ENCODE measurements at regions not wholly inside any gene's neighbourhood (a gene's known extent, or its start where the extent isn't known, plus 50 kb on each side); places are given as distances from the start of the nearest gene placed in this dataset.

DNA sequence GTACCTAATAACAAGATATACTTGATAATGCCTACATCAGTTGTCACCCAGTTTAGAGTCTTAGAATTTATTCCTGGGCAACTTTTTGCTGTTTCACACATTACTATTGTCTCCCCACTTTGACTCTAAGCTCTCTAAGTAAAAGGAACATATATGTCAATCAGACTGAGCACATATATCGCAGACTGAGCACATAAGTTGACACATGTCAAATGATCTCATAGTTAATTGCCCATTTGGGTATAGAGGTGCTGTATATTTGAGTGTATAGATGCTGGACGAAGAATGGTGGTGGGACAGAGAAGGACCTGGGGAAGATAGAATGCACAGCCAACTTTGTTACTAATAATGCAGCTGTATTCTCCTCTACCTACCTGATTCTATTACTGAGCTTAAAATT lies 746.0 kb upstream of the CDH2 start:
- no peak for DNase-seq (ENCODE audit: low read depth, low spot score)
- dilution Hi-C loops (cut with MboI; ENCODE audit: extremely low pct_ligation_motif_present, low sequenced_read_pairs), result no loop called here
- H3K9ac ChIP-seq (ENCODE audit: control insufficient read depth, extremely low read depth, insufficient read depth, low read length), result no peak overlapping the region
- TF ChIP-seq, protein P1, sequence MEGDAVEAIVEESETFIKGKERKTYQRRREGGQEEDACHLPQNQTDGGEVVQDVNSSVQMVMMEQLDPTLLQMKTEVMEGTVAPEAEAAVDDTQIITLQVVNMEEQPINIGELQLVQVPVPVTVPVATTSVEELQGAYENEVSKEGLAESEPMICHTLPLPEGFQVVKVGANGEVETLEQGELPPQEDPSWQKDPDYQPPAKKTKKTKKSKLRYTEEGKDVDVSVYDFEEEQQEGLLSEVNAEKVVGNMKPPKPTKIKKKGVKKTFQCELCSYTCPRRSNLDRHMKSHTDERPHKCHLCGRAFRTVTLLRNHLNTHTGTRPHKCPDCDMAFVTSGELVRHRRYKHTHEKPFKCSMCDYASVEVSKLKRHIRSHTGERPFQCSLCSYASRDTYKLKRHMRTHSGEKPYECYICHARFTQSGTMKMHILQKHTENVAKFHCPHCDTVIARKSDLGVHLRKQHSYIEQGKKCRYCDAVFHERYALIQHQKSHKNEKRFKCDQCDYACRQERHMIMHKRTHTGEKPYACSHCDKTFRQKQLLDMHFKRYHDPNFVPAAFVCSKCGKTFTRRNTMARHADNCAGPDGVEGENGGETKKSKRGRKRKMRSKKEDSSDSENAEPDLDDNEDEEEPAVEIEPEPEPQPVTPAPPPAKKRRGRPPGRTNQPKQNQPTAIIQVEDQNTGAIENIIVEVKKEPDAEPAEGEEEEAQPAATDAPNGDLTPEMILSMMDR (optimal IDR thresholded peaks at IDR 0.05 in 1 of 3, IDR thresholded peaks at IDR 0.05 in 1 of 3, conservative IDR thresholded peaks at IDR 0.05 in 1 of 3; ENCODE audit: extremely low read depth in 1 of 3, insufficient read depth in 2 of 3, low read length in 3 of 3), result no peak
- no peak for TF ChIP-seq EZH2 (IDR thresholded peaks at IDR 0.05; ENCODE audit: low read length)
- no peak overlapping the region for H2AFZ ChIP-seq (ENCODE audit: control insufficient read depth, low read length)
- H3K36me3 ChIP-seq (ENCODE audit: control insufficient read depth in 2 of 2, extremely low read depth in 1 of 2, insufficient read depth in 2 of 2, low read length in 2 of 2), result no peaks in the 10 kb centered on the region
- no peaks in the 10 kb centered on the region for H3K4me1 ChIP-seq (ENCODE audit: control insufficient read depth, extremely low read depth, insufficient read depth, low read length)
- H3K79me2 ChIP-seq (ENCODE audit: control insufficient read depth, insufficient read depth, low read length), result no peaks in the 10 kb centered on the region
- H3K4me2 ChIP-seq (ENCODE audit: control insufficient read depth, extremely low read depth, insufficient read depth, low read depth, low read length), result no peak overlapping the region
- H3K4me3 ChIP-seq (ENCODE audit: control insufficient read depth in 2 of 3, extremely low read depth in 1 of 3, insufficient read depth in 2 of 3, low read depth in 1 of 3, low read length in 3 of 3), result no peak overlapping the region
- H3K27me3 ChIP-seq (ENCODE audit: control insufficient read depth, extremely low read depth, insufficient read depth, low read length), result no peaks in the 10 kb centered on the region
- no peaks in the 10 kb centered on the region for H3K9me1 ChIP-seq (ENCODE audit: control insufficient read depth, extremely low read depth, insufficient read depth, low read length)
- FAIRE-seq, result no peak
- no peaks in the 10 kb centered on the region for H4K20me1 ChIP-seq (ENCODE audit: control insufficient read depth, extremely low read depth, insufficient read depth, low read length)
- no peak overlapping the region for H3K27ac ChIP-seq (ENCODE audit: control insufficient read depth, insufficient read depth, low read length)
- no peaks in the 10 kb centered on the region for H3K9me3 ChIP-seq (ENCODE audit: control insufficient read depth, low read depth, low read length)

DNA sequence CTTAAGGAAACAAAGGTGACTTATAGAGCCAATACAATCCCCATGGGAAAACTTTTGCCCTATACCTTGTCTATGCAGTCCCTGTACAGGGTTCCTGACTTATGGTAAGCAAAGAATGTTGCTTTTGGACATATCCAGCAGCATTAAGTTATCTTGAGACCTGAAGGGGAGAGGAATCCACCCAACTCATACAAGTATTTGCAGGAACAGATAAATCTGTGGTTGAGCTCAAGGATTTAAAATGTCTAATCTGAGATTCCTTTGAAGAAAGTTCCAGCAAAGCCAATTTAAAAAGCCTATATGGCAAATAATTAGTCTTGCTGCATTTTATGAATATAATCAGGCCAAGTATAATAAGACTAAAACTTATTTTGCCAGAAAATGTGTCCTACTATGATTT lies 739.5 kb upstream of the CDH2 start:
- no peak overlapping the region for H3K4me3 ChIP-seq (ENCODE audit: control insufficient read depth in 2 of 3, extremely low read depth in 1 of 3, insufficient read depth in 2 of 3, low read depth in 1 of 3, low read length in 3 of 3)
- no peaks in the 10 kb centered on the region for H4K20me1 ChIP-seq (ENCODE audit: control insufficient read depth, extremely low read depth, insufficient read depth, low read length)
- H3K9ac ChIP-seq (ENCODE audit: control insufficient read depth, extremely low read depth, insufficient read depth, low read length), result no peak overlapping the region
- H2AFZ ChIP-seq (ENCODE audit: control insufficient read depth, low read length), result no peak overlapping the region
- TF ChIP-seq EZH2 (IDR thresholded peaks at IDR 0.05; ENCODE audit: low read length), result no peak
- TF ChIP-seq, protein P1 (optimal IDR thresholded peaks at IDR 0.05 in 1 of 3, IDR thresholded peaks at IDR 0.05 in 1 of 3, conservative IDR thresholded peaks at IDR 0.05 in 1 of 3; ENCODE audit: extremely low read depth in 1 of 3, insufficient read depth in 2 of 3, low read length in 3 of 3), result no peak
- H3K4me1 ChIP-seq (ENCODE audit: control insufficient read depth, extremely low read depth, insufficient read depth, low read length), result no peaks in the 10 kb centered on the region
- no peak overlapping the region for H3K4me2 ChIP-seq (ENCODE audit: control insufficient read depth, extremely low read depth, insufficient read depth, low read depth, low read length)
- dilution Hi-C loops (cut with MboI; ENCODE audit: extremely low pct_ligation_motif_present, low sequenced_read_pairs), result no loop called here
- no peaks in the 10 kb centered on the region for H3K9me3 ChIP-seq (ENCODE audit: control insufficient read depth, low read depth, low read length)
- no peaks in the 10 kb centered on the region for H3K79me2 ChIP-seq (ENCODE audit: control insufficient read depth, insufficient read depth, low read length)
- no peaks in the 10 kb centered on the region for H3K36me3 ChIP-seq (ENCODE audit: control insufficient read depth in 2 of 2, extremely low read depth in 1 of 2, insufficient read depth in 2 of 2, low read length in 2 of 2)
- DNase-seq (ENCODE audit: low read depth, low spot score) (no peak), FAIRE-seq (no peak)
- H3K27me3 ChIP-seq (ENCODE audit: control insufficient read depth, extremely low read depth, insufficient read depth, low read length), result no peaks in the 10 kb centered on the region
- H3K27ac ChIP-seq (ENCODE audit: control insufficient read depth, insufficient read depth, low read length), result no peak overlapping the region
- H3K9me1 ChIP-seq (ENCODE audit: control insufficient read depth, extremely low read depth, insufficient read depth, low read length), result no peaks in the 10 kb centered on the region

Data from keratinocyte (primary cell).